Neural cell (in vitro differentiated cells): ENCODE measurements at regions not wholly inside any gene's neighbourhood (a gene's known extent, or its start where the extent isn't known, plus 50 kb on each side); places are given as distances from the start of the nearest gene placed in this dataset.

Source experiments
- CTCF ChIP-seq: fragments of 450-650 bp; IDR thresholded peaks from 2 replicates; pipeline ENCODE4 v1.5.1; 2014; ENCODE audit warnings: antibody characterized with exemption, mild to moderate bottlenecking, moderate library complexity; ENCODE audit not compliant: poor library complexity, severe bottlenecking
- EP300 ChIP-seq: fragments of 450-650 bp; conservative IDR thresholded peaks from 2 replicates; pipeline ENCODE4 v1.6.1; 2014; ENCODE audit warnings: antibody characterized with exemption, mild to moderate bottlenecking, moderate library complexity; ENCODE audit not compliant: poor library complexity, severe bottlenecking
- EZH2 ChIP-seq: fragments of 200-600, 300-800 bp; shearing (Covaris generic), sonication (generic); IDR thresholded peaks from 2 replicates; pipeline ENCODE4 v1.6.1; 2014; ENCODE audit warnings: antibody characterized with exemption, low read length, borderline replicate concordance, mild to moderate bottlenecking; ENCODE audit not compliant: insufficient read depth, poor library complexity, severe bottlenecking
- POLR2AphosphoS5 ChIP-seq: IDR thresholded peaks from 2 replicates; pipeline ENCODE4 v1.6.1; 2012
- REST ChIP-seq: IDR thresholded peaks from 2 replicates; pipeline ENCODE4 v1.6.1; 2012; ENCODE audit warnings: borderline replicate concordance
- TAF1 ChIP-seq: IDR thresholded peaks from 2 replicates; pipeline ENCODE4 v1.6.1; 2012; ENCODE audit warnings: low read depth

- TF ChIP-seq CTCF = no peak
- TF ChIP-seq TAF1 = no peak
- TF ChIP-seq EZH2 = no peak
- TF ChIP-seq POLR2AphosphoS5 = no peak
- no peak for TF ChIP-seq REST
- no peak for TF ChIP-seq EP300
Measured at GRCh38 chr2:117714745-117715417, 99.6 kb upstream of the DDX18 start.
